Neutrophil (primary cell): ENCODE measurements at regions not wholly inside any gene's neighbourhood (a gene's known extent, or its start where the extent isn't known, plus 50 kb on each side); places are given as distances from the start of the nearest gene placed in this dataset.

Experiments
- H3K27ac ChIP-seq: fragments of 200-600 bp; sonication (generic); 2 replicates; pipeline ENCODE4 v1.5.1; 2016; ENCODE audit warnings: mild to moderate bottlenecking, moderate library complexity
- H3K27me3 ChIP-seq: fragments of 200-600 bp; sonication (generic); 2 replicates; pipeline ENCODE4 v1.6.0; 2016; ENCODE audit warnings: mild to moderate bottlenecking
- H3K36me3 ChIP-seq: fragments of 200-600 bp; sonication (generic); 2 replicates; pipeline ENCODE4 v1.5.1; 2017
- H3K4me1 ChIP-seq, 2 experiments: fragments of 200-600 bp in 1 of 2; sonication (generic) in 1 of 2; 1 replicate in 1 of 2; 2 replicates in 1 of 2; pipeline versions ENCODE4 v1.5.1 to v1.6.1; 2013 to 2016; ENCODE audit warnings: low read depth in 1 of 2, low read length in 1 of 2, mild to moderate bottlenecking in 1 of 2, moderate library complexity in 1 of 2; ENCODE audit not compliant: control insufficient read depth in 1 of 2, insufficient read depth in 1 of 2
- H3K4me3 ChIP-seq, 2 experiments: fragments of 200-600 bp in 1 of 2; sonication (generic) in 1 of 2; 1 replicate in 1 of 2; 2 replicates in 1 of 2; pipeline ENCODE4 v1.5.1; 2013 to 2016; ENCODE audit warnings: low read depth in 1 of 2, low read length in 1 of 2, mild to moderate bottlenecking in 1 of 2, moderate library complexity in 1 of 2
- H3K9me3 ChIP-seq: fragments of 200-600 bp; sonication (generic); 2 replicates; pipeline ENCODE4 v1.5.1; 2016
- TF ChIP-seq, protein P1 (sequence below): fragments of 200-600 bp; sonication (generic); IDR thresholded peaks from 2 replicates; pipeline ENCODE4 v1.5.1; 2016; ENCODE audit warnings: antibody characterized with exemption

DNA sequence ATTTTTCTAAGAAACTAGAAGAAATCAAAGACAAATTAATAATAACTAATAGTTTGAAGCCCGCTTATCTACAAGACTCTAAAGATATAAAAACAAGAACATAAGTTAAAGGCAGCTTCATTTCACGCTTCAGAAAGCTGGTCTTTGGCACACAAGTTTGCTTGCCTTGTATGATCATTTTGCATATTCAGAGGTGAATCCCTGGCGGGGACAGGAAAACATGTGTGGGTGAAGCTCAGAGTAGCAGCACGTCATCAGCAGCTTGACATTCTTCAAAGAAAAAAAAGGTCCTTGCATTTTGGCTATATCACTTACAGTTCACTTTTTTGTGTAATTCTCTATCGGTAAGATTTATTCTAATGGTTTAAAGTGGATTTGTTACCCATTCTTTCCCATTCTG is 1911.8 kb downstream of the MRPL39 start:
- Histone ChIP-seq H3K27ac (no peak overlapping the region), H3K36me3 (no peaks in the 10 kb centered on the region), H3K9me3 (no peaks in the 10 kb centered on the region), H3K27me3 (no peaks in the 10 kb centered on the region), H3K4me3 (no peak overlapping the region), H3K4me1 (no peaks in the 10 kb centered on the region)
- TF ChIP-seq, protein P1, sequence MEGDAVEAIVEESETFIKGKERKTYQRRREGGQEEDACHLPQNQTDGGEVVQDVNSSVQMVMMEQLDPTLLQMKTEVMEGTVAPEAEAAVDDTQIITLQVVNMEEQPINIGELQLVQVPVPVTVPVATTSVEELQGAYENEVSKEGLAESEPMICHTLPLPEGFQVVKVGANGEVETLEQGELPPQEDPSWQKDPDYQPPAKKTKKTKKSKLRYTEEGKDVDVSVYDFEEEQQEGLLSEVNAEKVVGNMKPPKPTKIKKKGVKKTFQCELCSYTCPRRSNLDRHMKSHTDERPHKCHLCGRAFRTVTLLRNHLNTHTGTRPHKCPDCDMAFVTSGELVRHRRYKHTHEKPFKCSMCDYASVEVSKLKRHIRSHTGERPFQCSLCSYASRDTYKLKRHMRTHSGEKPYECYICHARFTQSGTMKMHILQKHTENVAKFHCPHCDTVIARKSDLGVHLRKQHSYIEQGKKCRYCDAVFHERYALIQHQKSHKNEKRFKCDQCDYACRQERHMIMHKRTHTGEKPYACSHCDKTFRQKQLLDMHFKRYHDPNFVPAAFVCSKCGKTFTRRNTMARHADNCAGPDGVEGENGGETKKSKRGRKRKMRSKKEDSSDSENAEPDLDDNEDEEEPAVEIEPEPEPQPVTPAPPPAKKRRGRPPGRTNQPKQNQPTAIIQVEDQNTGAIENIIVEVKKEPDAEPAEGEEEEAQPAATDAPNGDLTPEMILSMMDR, result no peak

GRCh38 chr21:23694390-23694789 is 1912.9 kb downstream of the MRPL39 start:
- Histone ChIP-seq H3K36me3 (no peaks in the 10 kb centered on the region), H3K27ac (no peak overlapping the region), H3K4me3 (no peak overlapping the region), H3K9me3 (no peaks in the 10 kb centered on the region), H3K27me3 (no peaks in the 10 kb centered on the region), H3K4me1 (no peaks in the 10 kb centered on the region)
- TF ChIP-seq, protein P1, result no peak

- Histone ChIP-seq H3K4me1 (no peaks in the 10 kb centered on the region), H3K4me3 (no peak overlapping the region), H3K9me3 (no peaks in the 10 kb centered on the region), H3K27me3 (no peaks in the 10 kb centered on the region), H3K27ac (no peak overlapping the region), H3K36me3 (no peaks in the 10 kb centered on the region)
- TF ChIP-seq, protein P1, result no peak
These were observed 1917.0 kb downstream of the MRPL39 start for GRCh38 chr21:23690316-23690715.

DNA sequence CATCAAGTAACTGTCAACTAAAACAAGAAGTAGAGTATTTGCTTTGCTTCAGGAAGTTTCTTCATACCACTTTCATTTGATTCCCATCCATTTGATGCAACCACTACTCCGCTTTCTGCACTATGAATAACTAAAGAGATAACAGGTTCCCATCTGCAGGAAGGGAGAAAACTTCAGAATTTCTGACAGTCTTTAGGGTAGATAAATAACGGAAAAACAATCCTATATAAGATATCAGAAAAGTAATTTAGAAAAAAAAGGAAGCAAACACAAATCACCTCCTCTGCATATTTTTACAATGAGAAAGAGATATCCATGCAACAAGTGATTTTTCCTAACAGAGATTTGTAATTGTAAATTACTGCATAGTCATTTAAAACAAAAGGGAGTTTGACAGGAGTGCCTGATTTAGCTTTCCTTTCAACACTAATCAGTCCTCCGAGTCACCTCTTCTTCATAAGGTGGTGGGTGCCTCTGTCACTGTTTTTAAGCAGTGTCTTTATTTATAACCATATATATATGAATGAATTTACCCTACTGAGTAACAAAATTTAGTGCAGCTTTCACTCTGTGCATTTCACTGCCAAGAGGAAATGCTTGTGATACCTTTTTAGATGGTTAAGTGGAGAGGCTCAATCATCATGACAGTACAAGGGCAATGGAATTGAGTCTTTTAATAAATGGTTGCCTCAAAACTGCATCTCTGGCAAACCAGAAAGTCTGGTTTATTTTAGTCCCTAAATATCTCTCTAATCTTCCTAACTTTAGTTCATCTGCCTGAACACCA is 1920.4 kb downstream of the MRPL39 start:
- H3K36me3 ChIP-seq, result no peaks in the 10 kb centered on the region
- H3K4me1 ChIP-seq, result no peaks in the 10 kb centered on the region
- no peaks in the 10 kb centered on the region for H3K9me3 ChIP-seq
- H3K4me3 ChIP-seq, result no peak overlapping the region
- TF ChIP-seq, protein P1, result no peak
- no peaks in the 10 kb centered on the region for H3K27me3 ChIP-seq
- H3K27ac ChIP-seq, result no peak overlapping the region

GRCh38 chr21:23684431-23684830 is 1922.8 kb downstream of the MRPL39 start:
- TF ChIP-seq, protein P1, result no peak
- H3K27me3 ChIP-seq, result no peaks in the 10 kb centered on the region
- H3K27ac ChIP-seq, result no peak overlapping the region
- no peaks in the 10 kb centered on the region for H3K36me3 ChIP-seq
- H3K4me1 ChIP-seq, result no peaks in the 10 kb centered on the region
- H3K9me3 ChIP-seq, result no peaks in the 10 kb centered on the region
- H3K4me3 ChIP-seq, result no peak overlapping the region
